Effector memory CD8-positive, alpha-beta T cell (primary cell): ENCODE measurements at regions not wholly inside any gene's neighbourhood (a gene's known extent, or its start where the extent isn't known, plus 50 kb on each side); places are given as distances from the start of the nearest gene placed in this dataset.

Experiments
- ATAC-seq: fragments of 150-1000 bp; cut with Tn5 transposase; replicated peaks from 2 replicates; pipeline ENCODE4 v1.10.0; 2021; ENCODE audit warnings: mild to moderate bottlenecking, moderate library complexity
- DNase-seq, 3 experiments: peaks; one replicate each; pipeline ENCODE4 v3.0.0; 2021
- H3K27ac Mint-ChIP-seq, 2 donors: one replicate each; pipeline ENCODE4 v1.8.0; 2022; ENCODE audit warnings: mild to moderate bottlenecking in 2 of 2, mixed read lengths in 2 of 2, moderate library complexity in 2 of 2
- H3K27me3 Mint-ChIP-seq, 2 donors: one replicate each; pipeline ENCODE4 v1.8.0; 2022; ENCODE audit warnings: mixed read lengths in 2 of 2
- H3K36me3 Mint-ChIP-seq: one replicate; pipeline ENCODE4 v1.8.0; 2022; ENCODE audit warnings: mild to moderate bottlenecking, moderate library complexity, mixed read lengths; ENCODE audit not compliant: insufficient read depth
- H3K4me1 Mint-ChIP-seq, 2 donors: one replicate each; pipeline ENCODE4 v1.8.0; 2022; ENCODE audit warnings: low read depth in 2 of 2, mixed read lengths in 2 of 2
- H3K4me3 Mint-ChIP-seq, 2 donors: one replicate each; pipeline ENCODE4 v1.8.0; 2022; ENCODE audit warnings: mild to moderate bottlenecking in 2 of 2, mixed read lengths in 2 of 2, moderate library complexity in 2 of 2
- H3K9me3 Mint-ChIP-seq, 2 donors: one replicate each; pipeline ENCODE4 v1.8.0; 2022; ENCODE audit warnings: mixed read lengths in 2 of 2

- Mint-ChIP-seq H3K9me3 (no peaks in the 10 kb centered on the region), H3K36me3 (no peaks in the 10 kb centered on the region)
- no peak for ATAC-seq
Measured at GRCh38 chr14:61174441-61174891, 106.7 kb downstream of the TMEM30B start.

GRCh38 chr14:61171727-61172126 lies 109.4 kb downstream of the TMEM30B start:
- DNase-seq (no peak), ATAC-seq (no peak)
- Mint-ChIP-seq H3K36me3 (no peaks in the 10 kb centered on the region), H3K4me1 (peaks cover 0 to 2% of the 10 kb centered on the region in 2 donors), H3K9me3 (no peaks in the 10 kb centered on the region), H3K4me3 (no peak overlapping the region), H3K27ac (no peak overlapping the region), H3K27me3 (peaks cover 38 to 45% of the 10 kb centered on the region in 2 donors)

More at GRCh38 chr14:61174441-61174891, 106.7 kb downstream of the TMEM30B start:
- no peak for DNase-seq
- Mint-ChIP-seq H3K27me3 (peaks cover 62 to 72% of the 10 kb centered on the region in 2 donors), H3K4me1 (peaks cover 4 to 6% of the 10 kb centered on the region in 2 donors), H3K4me3 (no peak overlapping the region), H3K27ac (no peak overlapping the region)

- no peak for DNase-seq
- H3K9me3 Mint-ChIP-seq: peaks cover 0 to 8% of the 10 kb centered on the region in 2 donors
Measured at GRCh38 chr14:61168141-61168540, 113.0 kb downstream of the TMEM30B start.

GRCh38 chr14:61167642-61168041 lies 113.5 kb downstream of the TMEM30B start:
- Mint-ChIP-seq H3K4me1 (no peaks in the 10 kb centered on the region), H3K4me3 (no peak overlapping the region), H3K36me3 (no peaks in the 10 kb centered on the region), H3K27me3 (peaks cover 35% of the 10 kb centered on the region in 2 donors), H3K27ac (no peak overlapping the region), H3K9me3 (peaks cover 0 to 8% of the 10 kb centered on the region in 2 donors)
- no peak for ATAC-seq
- DNase-seq: no peak

More at GRCh38 chr14:61168141-61168540, 113.0 kb downstream of the TMEM30B start:
- no peaks in the 10 kb centered on the region for H3K4me1 Mint-ChIP-seq
- peaks cover 33 to 40% of the 10 kb centered on the region in 2 donors for H3K27me3 Mint-ChIP-seq
- H3K36me3 Mint-ChIP-seq: no peaks in the 10 kb centered on the region
- ATAC-seq: no peak
- H3K27ac Mint-ChIP-seq: no peak overlapping the region
- H3K4me3 Mint-ChIP-seq: no peak overlapping the region

GRCh38 chr14:61160798-61161197 lies 120.3 kb downstream of the TMEM30B start:
- DNase-seq (no peak), ATAC-seq (no peak)
- no peak overlapping the region for H3K4me3 Mint-ChIP-seq
- H3K36me3 Mint-ChIP-seq: no peaks in the 10 kb centered on the region
- no peak overlapping the region for H3K27ac Mint-ChIP-seq
- H3K4me1 Mint-ChIP-seq: no peaks in the 10 kb centered on the region
- H3K9me3 Mint-ChIP-seq: peaks cover 0 to 8% of the 10 kb centered on the region in 2 donors
- H3K27me3 Mint-ChIP-seq: peaks cover 25 to 29% of the 10 kb centered on the region in 2 donors

- no peak for DNase-seq
- H3K36me3 Mint-ChIP-seq: no peaks in the 10 kb centered on the region
- H3K9me3 Mint-ChIP-seq: peaks cover 0 to 2% of the 10 kb centered on the region in 2 donors
- ATAC-seq: no peak
- peaks cover 17 to 39% of the 10 kb centered on the region in 2 donors for H3K27me3 Mint-ChIP-seq
- no peak overlapping the region for H3K4me3 Mint-ChIP-seq
- no peak overlapping the region for H3K27ac Mint-ChIP-seq
- no peaks in the 10 kb centered on the region for H3K4me1 Mint-ChIP-seq
Measured at GRCh38 chr14:61154641-61155040, 126.5 kb downstream of the TMEM30B start.

- Mint-ChIP-seq H3K27me3 (peaks cover 22 to 39% of the 10 kb centered on the region in 2 donors), H3K27ac (no peak overlapping the region), H3K9me3 (peaks cover 0 to 2% of the 10 kb centered on the region in 2 donors), H3K36me3 (no peaks in the 10 kb centered on the region), H3K4me3 (no peak overlapping the region), H3K4me1 (no peaks in the 10 kb centered on the region)
- ATAC-seq (no peak), DNase-seq (no peak)
Measured at GRCh38 chr14:61153914-61154545, 127.1 kb downstream of the TMEM30B start.

- no peaks in the 10 kb centered on the region for H3K4me1 Mint-ChIP-seq
Measured at GRCh38 chr14:61153431-61153830, 127.7 kb downstream of the TMEM30B start.

GRCh38 chr14:61152851-61153364 lies 128.2 kb downstream of the TMEM30B start:
- H3K27me3 Mint-ChIP-seq: peaks cover 22 to 39% of the 10 kb centered on the region in 2 donors
- no peaks in the 10 kb centered on the region for H3K4me1 Mint-ChIP-seq
- DNase-seq (no peak), ATAC-seq (no peak)
- H3K9me3 Mint-ChIP-seq: peaks cover 0 to 2% of the 10 kb centered on the region in 2 donors
- no peak overlapping the region for H3K4me3 Mint-ChIP-seq
- no peaks in the 10 kb centered on the region for H3K36me3 Mint-ChIP-seq
- no peak overlapping the region for H3K27ac Mint-ChIP-seq

More at GRCh38 chr14:61153431-61153830, 127.7 kb downstream of the TMEM30B start:
- no peak for ATAC-seq
- Mint-ChIP-seq H3K9me3 (peaks cover 0 to 2% of the 10 kb centered on the region in 2 donors), H3K27ac (no peak overlapping the region), H3K4me3 (no peak overlapping the region), H3K27me3 (peaks cover 22 to 39% of the 10 kb centered on the region in 2 donors), H3K36me3 (no peaks in the 10 kb centered on the region)
- no peak for DNase-seq

- DNase-seq (no peak), ATAC-seq (no peak)
- H3K9me3 Mint-ChIP-seq: peaks cover 0 to 2% of the 10 kb centered on the region in 2 donors
- H3K36me3 Mint-ChIP-seq: no peaks in the 10 kb centered on the region
- H3K4me3 Mint-ChIP-seq: no peak overlapping the region
- no peak overlapping the region for H3K27ac Mint-ChIP-seq
- H3K27me3 Mint-ChIP-seq: peaks cover 22 to 47% of the 10 kb centered on the region in 2 donors
- no peaks in the 10 kb centered on the region for H3K4me1 Mint-ChIP-seq
Measured at GRCh38 chr14:61151251-61151650, 129.9 kb downstream of the TMEM30B start.

DNA sequence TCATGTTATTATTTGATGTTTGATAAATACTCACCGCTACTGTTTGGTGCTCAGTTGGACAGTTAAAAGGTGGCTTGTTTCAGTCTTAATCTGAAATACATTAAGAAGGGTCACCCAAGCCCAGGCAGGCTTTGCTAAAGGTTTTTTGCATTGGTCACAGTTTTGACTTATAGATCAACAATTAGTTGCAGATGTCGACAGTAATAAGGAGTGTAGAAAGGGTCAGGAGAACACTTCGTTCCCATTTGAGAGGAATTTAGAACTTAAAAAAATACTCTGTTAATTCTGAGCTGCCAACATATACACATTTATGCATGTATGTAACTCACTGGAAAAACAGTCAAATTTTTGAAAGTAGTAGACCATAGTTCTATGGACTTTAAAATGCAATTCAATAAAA lies 130.3 kb downstream of the TMEM30B start:
- Mint-ChIP-seq H3K9me3 (peaks cover 0 to 2% of the 10 kb centered on the region in 2 donors), H3K4me1 (no peaks in the 10 kb centered on the region), H3K4me3 (no peak overlapping the region), H3K27me3 (peaks cover 22 to 47% of the 10 kb centered on the region in 2 donors), H3K36me3 (no peaks in the 10 kb centered on the region), H3K27ac (no peak overlapping the region)
- DNase-seq: no peak
- no peak for ATAC-seq

GRCh38 chr14:61149896-61150295 lies 131.2 kb downstream of the TMEM30B start:
- DNase-seq (no peak), ATAC-seq (no peak)
- Mint-ChIP-seq H3K4me1 (no peaks in the 10 kb centered on the region), H3K27me3 (peaks cover 22 to 40% of the 10 kb centered on the region in 2 donors), H3K4me3 (no peak overlapping the region), H3K36me3 (no peaks in the 10 kb centered on the region), H3K27ac (no peak overlapping the region), H3K9me3 (peaks cover 0 to 2% of the 10 kb centered on the region in 2 donors)

DNA sequence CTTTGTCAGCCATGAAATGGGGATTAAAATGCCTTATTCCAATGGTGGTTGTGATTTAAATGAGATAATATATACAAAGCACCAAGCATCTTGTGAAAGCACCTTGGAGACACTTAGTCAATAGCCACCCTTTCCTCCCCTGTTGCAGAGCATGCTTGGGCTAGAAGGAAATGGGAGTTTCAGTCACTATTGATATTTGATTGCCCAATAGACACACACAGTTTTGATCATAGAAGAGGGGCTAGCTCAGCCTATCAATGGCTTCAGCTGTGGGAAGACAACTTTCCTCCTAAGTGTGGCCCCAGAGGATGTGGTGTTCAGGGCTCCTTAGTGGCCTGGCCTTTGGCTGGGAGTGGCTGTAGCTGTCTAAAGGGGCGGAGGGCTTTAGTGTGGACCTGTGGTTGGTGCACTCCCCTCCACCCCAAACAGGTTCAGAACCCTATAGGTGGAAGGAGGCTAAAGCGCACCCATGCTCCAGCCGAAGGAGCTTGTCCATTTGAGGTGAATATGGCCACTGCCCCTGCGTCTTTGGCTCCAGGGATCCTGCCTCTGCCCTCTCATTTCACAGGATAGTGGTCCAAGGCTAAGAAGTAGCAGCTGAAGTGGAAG lies 132.3 kb downstream of the TMEM30B start:
- H3K36me3 Mint-ChIP-seq: no peaks in the 10 kb centered on the region
- ATAC-seq (no peak), DNase-seq (no peak)
- H3K4me3 Mint-ChIP-seq: no peak overlapping the region
- no peaks in the 10 kb centered on the region for H3K4me1 Mint-ChIP-seq
- no peak overlapping the region for H3K27ac Mint-ChIP-seq
- peaks cover 7 to 9% of the 10 kb centered on the region in 2 donors for H3K9me3 Mint-ChIP-seq
- H3K27me3 Mint-ChIP-seq: peaks cover 22 to 29% of the 10 kb centered on the region in 2 donors
